ENCODE measurements at regions not wholly inside any gene's neighbourhood (a gene's known extent, or its start where the extent isn't known, plus 50 kb on each side); places are given as distances from the start of the nearest gene placed in this dataset.

DNA sequence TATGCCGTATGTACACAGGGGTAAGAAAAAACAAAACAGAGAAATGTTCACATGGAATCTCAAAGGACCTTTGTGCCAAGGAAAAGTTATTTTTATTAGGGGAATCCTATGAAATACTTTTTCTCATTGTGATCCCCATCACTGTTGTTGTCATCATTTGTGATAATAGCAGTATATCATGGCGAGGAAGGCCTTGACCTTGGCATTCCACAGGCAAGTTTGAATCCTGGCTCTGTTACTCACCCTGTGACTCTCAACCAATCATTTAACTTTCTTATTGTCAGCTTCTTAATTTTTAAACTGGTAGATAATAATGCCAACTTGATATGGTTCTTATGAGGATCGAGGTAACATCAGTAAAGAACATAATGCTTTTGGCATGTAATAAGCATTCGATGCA lies 142.2 kb upstream of the DDHD1 start:
- TF ChIP-seq, protein P1, sequence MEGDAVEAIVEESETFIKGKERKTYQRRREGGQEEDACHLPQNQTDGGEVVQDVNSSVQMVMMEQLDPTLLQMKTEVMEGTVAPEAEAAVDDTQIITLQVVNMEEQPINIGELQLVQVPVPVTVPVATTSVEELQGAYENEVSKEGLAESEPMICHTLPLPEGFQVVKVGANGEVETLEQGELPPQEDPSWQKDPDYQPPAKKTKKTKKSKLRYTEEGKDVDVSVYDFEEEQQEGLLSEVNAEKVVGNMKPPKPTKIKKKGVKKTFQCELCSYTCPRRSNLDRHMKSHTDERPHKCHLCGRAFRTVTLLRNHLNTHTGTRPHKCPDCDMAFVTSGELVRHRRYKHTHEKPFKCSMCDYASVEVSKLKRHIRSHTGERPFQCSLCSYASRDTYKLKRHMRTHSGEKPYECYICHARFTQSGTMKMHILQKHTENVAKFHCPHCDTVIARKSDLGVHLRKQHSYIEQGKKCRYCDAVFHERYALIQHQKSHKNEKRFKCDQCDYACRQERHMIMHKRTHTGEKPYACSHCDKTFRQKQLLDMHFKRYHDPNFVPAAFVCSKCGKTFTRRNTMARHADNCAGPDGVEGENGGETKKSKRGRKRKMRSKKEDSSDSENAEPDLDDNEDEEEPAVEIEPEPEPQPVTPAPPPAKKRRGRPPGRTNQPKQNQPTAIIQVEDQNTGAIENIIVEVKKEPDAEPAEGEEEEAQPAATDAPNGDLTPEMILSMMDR (IDR thresholded peaks at IDR 0.05; ENCODE audit: low read depth, low read length, poor library complexity, severe bottlenecking) = no peak
- TF ChIP-seq EZH2phosphoT487 (IDR thresholded peaks at IDR 0.05; ENCODE audit: borderline replicate concordance, low read length) = no peak

Data from DOHH2 (cell line).